Thyroid gland (tissue), 4 donors: ENCODE measurements at regions not wholly inside any gene's neighbourhood (a gene's known extent, or its start where the extent isn't known, plus 50 kb on each side); places are given as distances from the start of the nearest gene placed in this dataset.

Experiments used
- POLR2A ChIP-seq, 2 donors: fragments of 450-650 bp; IDR thresholded peaks; one replicate each; pipeline ENCODE4 v1.6.1; 2017; ENCODE audit warnings: antibody characterized with exemption in 2 of 2, mild to moderate bottlenecking in 2 of 2, moderate library complexity in 1 of 2
- TF ChIP-seq, protein P1 (sequence below), 6 experiments: fragments of 200-600 bp in 3 of 6; fragments of 450-650 bp in 3 of 6; sonication (generic) in 3 of 6; IDR thresholded peaks; one replicate each; pipeline ENCODE4 v1.5.1; 2016 to 2019; ENCODE audit warnings: antibody characterized with exemption in 6 of 6, mild to moderate bottlenecking in 2 of 6, inconsistent platforms in 1 of 6, moderate library complexity in 1 of 6

GRCh38 chr3:151609491-151609890 is 124.2 kb upstream of the AADACL2 start:
- TF ChIP-seq, protein P1, sequence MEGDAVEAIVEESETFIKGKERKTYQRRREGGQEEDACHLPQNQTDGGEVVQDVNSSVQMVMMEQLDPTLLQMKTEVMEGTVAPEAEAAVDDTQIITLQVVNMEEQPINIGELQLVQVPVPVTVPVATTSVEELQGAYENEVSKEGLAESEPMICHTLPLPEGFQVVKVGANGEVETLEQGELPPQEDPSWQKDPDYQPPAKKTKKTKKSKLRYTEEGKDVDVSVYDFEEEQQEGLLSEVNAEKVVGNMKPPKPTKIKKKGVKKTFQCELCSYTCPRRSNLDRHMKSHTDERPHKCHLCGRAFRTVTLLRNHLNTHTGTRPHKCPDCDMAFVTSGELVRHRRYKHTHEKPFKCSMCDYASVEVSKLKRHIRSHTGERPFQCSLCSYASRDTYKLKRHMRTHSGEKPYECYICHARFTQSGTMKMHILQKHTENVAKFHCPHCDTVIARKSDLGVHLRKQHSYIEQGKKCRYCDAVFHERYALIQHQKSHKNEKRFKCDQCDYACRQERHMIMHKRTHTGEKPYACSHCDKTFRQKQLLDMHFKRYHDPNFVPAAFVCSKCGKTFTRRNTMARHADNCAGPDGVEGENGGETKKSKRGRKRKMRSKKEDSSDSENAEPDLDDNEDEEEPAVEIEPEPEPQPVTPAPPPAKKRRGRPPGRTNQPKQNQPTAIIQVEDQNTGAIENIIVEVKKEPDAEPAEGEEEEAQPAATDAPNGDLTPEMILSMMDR (IDR thresholded peaks at IDR 0.05), result no peak
- no peak for TF ChIP-seq POLR2A (IDR thresholded peaks at IDR 0.05)
